H1 (cell line): ENCODE measurements at regions not wholly inside any gene's neighbourhood (a gene's known extent, or its start where the extent isn't known, plus 50 kb on each side); places are given as distances from the start of the nearest gene placed in this dataset.
A peak's percentile ranks its signal among the peaks of the same experiment; 100 is the strongest.

Source experiments
- CTCF ChIA-PET: fragments of 300-600 bp; sonication (Branson Sonifier 250); formaldehyde crosslinking; loops from one replicate; lab custom pipeline; 2021; ENCODE audit not compliant: partially characterized antibody; lab: Charles Lee
- POLR2A ChIA-PET: fragments of 300-600 bp; sonication (Branson Sonifier 250); formaldehyde crosslinking; loops from one replicate; lab custom pipeline; 2021; ENCODE audit warnings: inconsistent platforms; ENCODE audit not compliant: partially characterized antibody; lab: Charles Lee
- DNase-seq, 2 experiments: peaks; one replicate each; pipeline versions ENCODE4 v3.0.0 to v3.0.0-alpha.2; 2010 to 2022; ENCODE audit warnings: low spot score in 2 of 2, low read depth in 1 of 2, mixed read lengths in 1 of 2
- FAIRE-seq: peaks from 2 replicates; lab custom pipeline; 2011; peaks lifted over from hg19 to GRCh38; lab: Jason Lieb, UNC
- H2AFZ ChIP-seq: 2 replicates; pipeline ENCODE4 v1.8.1; 2012; ENCODE audit warnings: low read length, inconsistent platforms
- H2AK5ac ChIP-seq: 2 replicates; pipeline ENCODE4 v1.6.1; 2013; ENCODE audit warnings: low read depth, low read length
- H2BK120ac ChIP-seq: replicated peaks from 2 replicates; pipeline ENCODE3; 2013; ENCODE audit warnings: low read depth, low read length, inconsistent platforms
- H2BK12ac ChIP-seq: 2 replicates; pipeline ENCODE4 v1.6.1; 2013; ENCODE audit warnings: low read depth, low read length
- H2BK15ac ChIP-seq: 2 replicates; pipeline ENCODE4 v1.6.1; 2013; ENCODE audit warnings: low read length
- H2BK20ac ChIP-seq: 2 replicates; pipeline ENCODE4 v1.6.1; 2013; ENCODE audit warnings: low read length
- H2BK5ac ChIP-seq: 2 replicates; pipeline ENCODE4 v1.6.1; 2013; ENCODE audit warnings: low read depth, low read length
- H3K14ac ChIP-seq: 2 replicates; pipeline ENCODE4 v1.6.1; 2013; ENCODE audit warnings: inconsistent platforms; ENCODE audit not compliant: insufficient read length
- H3K18ac ChIP-seq: 2 replicates; pipeline ENCODE4 v1.6.1; 2013; ENCODE audit warnings: low read length; ENCODE audit errors: extremely low read depth
- H3K23ac ChIP-seq: 2 replicates; pipeline ENCODE4 v1.6.1; 2013; ENCODE audit warnings: inconsistent platforms; ENCODE audit not compliant: insufficient read length
- H3K23me2 ChIP-seq: 2 replicates; pipeline ENCODE4 v1.6.1; 2013; ENCODE audit warnings: low read depth, low read length
- H3K27ac ChIP-seq: 2 replicates; pipeline ENCODE4 v1.6.1; 2011; ENCODE audit warnings: low read depth, low read length, inconsistent platforms
- H3K27me3 ChIP-seq, 4 experiments: replicated peaks in 1 of 4; 1 replicate in 1 of 4; 2 replicates in 3 of 4; pipeline versions ENCODE4 v1.6.1 to v1.8.1; 2011 to 2013; ENCODE audit warnings: low read length in 3 of 4, mild to moderate bottlenecking in 3 of 4, inconsistent platforms in 2 of 4, mixed read lengths in 2 of 4, moderate library complexity in 1 of 4; ENCODE audit not compliant: control insufficient read depth in 3 of 4, insufficient read depth in 3 of 4; ENCODE audit errors: extremely low read depth in 1 of 4
- H3K36me3 ChIP-seq, 4 experiments: 2 replicates each; pipeline versions ENCODE4 v1.6.1 to v1.8.1; 2011 to 2013; ENCODE audit warnings: mild to moderate bottlenecking in 4 of 4, low read length in 3 of 4, moderate library complexity in 2 of 4, control low read depth in 1 of 4, inconsistent platforms in 1 of 4; ENCODE audit not compliant: insufficient read depth in 4 of 4, control insufficient read depth in 2 of 4
- H3K4ac ChIP-seq: replicated peaks from 2 replicates; pipeline ENCODE3; 2013; ENCODE audit warnings: low read length, low read depth, mixed read lengths, inconsistent platforms; ENCODE audit not compliant: insufficient read length
- H3K4me1 ChIP-seq, 4 experiments: replicated peaks in 1 of 4; 1 replicate in 1 of 4; 2 replicates in 3 of 4; pipeline versions ENCODE4 v1.6.1 to v1.8.1; 2011 to 2013; ENCODE audit warnings: low read length in 3 of 4, inconsistent platforms in 2 of 4, mixed read lengths in 1 of 4; ENCODE audit not compliant: insufficient read depth in 4 of 4, control insufficient read depth in 3 of 4
- H3K4me2 ChIP-seq, 2 experiments: 2 replicates each; pipeline versions ENCODE4 v1.6.1 to v1.8.1; 2011 to 2013; ENCODE audit warnings: low read depth in 2 of 2, low read length in 2 of 2, control low read depth in 1 of 2, inconsistent platforms in 1 of 2, mild to moderate bottlenecking in 1 of 2; ENCODE audit not compliant: insufficient read depth in 1 of 2
- H3K4me3 ChIP-seq, 4 experiments: fragments of 200-600, 300-600 bp in 1 of 4; sonication (generic), shearing (Covaris generic), sonication (Bioruptor Twin) in 1 of 4; 2 replicates each; pipeline versions ENCODE4 v1.5.1 to v1.8.1; 2011 to 2016; ENCODE audit warnings: low read length in 4 of 4, low read depth in 3 of 4, control low read depth in 2 of 4, inconsistent platforms in 2 of 4, mild to moderate bottlenecking in 2 of 4, mixed read lengths in 1 of 4, moderate library complexity in 1 of 4; ENCODE audit not compliant: insufficient read depth in 2 of 4; ENCODE audit errors: extremely low read depth in 1 of 4
- H3K56ac ChIP-seq: replicated peaks from 2 replicates; pipeline ENCODE3; 2013; ENCODE audit warnings: low read depth, mild to moderate bottlenecking, mixed read lengths, low read length, inconsistent platforms; ENCODE audit not compliant: insufficient read length
- H3K79me1 ChIP-seq: 2 replicates; pipeline ENCODE4 v1.6.1; 2013; ENCODE audit warnings: low read depth, low read length, control low read depth
- H3K79me2 ChIP-seq, 2 experiments: 2 replicates each; pipeline versions ENCODE4 v1.6.1 to v1.8.1; 2012 to 2013; ENCODE audit warnings: low read length in 2 of 2, mild to moderate bottlenecking in 2 of 2, inconsistent platforms in 1 of 2; ENCODE audit not compliant: insufficient read depth in 2 of 2, control insufficient read depth in 1 of 2
- H3K9ac ChIP-seq, 4 experiments: replicated peaks in 1 of 4; 1 replicate in 1 of 4; 2 replicates in 3 of 4; pipeline versions ENCODE4 v1.6.1 to v1.8.1; 2011 to 2013; ENCODE audit warnings: low read depth in 3 of 4, low read length in 3 of 4, control low read depth in 2 of 4, mild to moderate bottlenecking in 2 of 4, moderate library complexity in 2 of 4, inconsistent platforms in 1 of 4; ENCODE audit errors: extremely low read depth in 1 of 4
- H3K9me3 ChIP-seq, 2 experiments: 2 replicates each; pipeline versions ENCODE4 v1.6.1 to v1.8.1; 2012 to 2013; ENCODE audit warnings: mild to moderate bottlenecking in 2 of 2, moderate library complexity in 2 of 2, control low read depth in 1 of 2, inconsistent platforms in 1 of 2, low read depth in 1 of 2, low read length in 1 of 2, mixed read lengths in 1 of 2; ENCODE audit not compliant: insufficient read depth in 2 of 2
- H4K20me1 ChIP-seq, 2 experiments: replicated peaks in 1 of 2; 2 replicates each; pipeline versions ENCODE3 to v1.8.1; 2011 to 2013; ENCODE audit warnings: inconsistent platforms in 2 of 2, low read length in 2 of 2, mild to moderate bottlenecking in 1 of 2; ENCODE audit not compliant: insufficient read depth in 2 of 2, control insufficient read depth in 1 of 2
- H4K5ac ChIP-seq: 2 replicates; pipeline ENCODE4 v1.6.1; 2013; ENCODE audit warnings: low read length, low read depth, mixed read lengths, inconsistent platforms; ENCODE audit not compliant: insufficient read length
- H4K8ac ChIP-seq: 2 replicates; pipeline ENCODE4 v1.8.0; 2013; ENCODE audit warnings: mild to moderate bottlenecking, moderate library complexity, low read length, inconsistent platforms; ENCODE audit not compliant: insufficient read depth; ENCODE audit errors: extremely low read depth
- H4K91ac ChIP-seq: replicated peaks from 2 replicates; pipeline ENCODE3; 2013; ENCODE audit warnings: low read length, mixed read lengths, inconsistent platforms; ENCODE audit not compliant: insufficient read length
- ATF2 ChIP-seq: IDR thresholded peaks from 2 replicates; pipeline ENCODE4 v1.6.1; 2012; ENCODE audit warnings: low read length, inconsistent platforms
- EGR1 ChIP-seq: IDR thresholded peaks from 2 replicates; pipeline ENCODE4 v1.6.1; 2011; ENCODE audit warnings: low read depth, low read length, borderline replicate concordance
- EZH2 ChIP-seq: fragments of 200-600 bp; sonication (generic); IDR thresholded peaks from 2 replicates; pipeline ENCODE4 v1.7.1; 2012; ENCODE audit warnings: low read depth, mild to moderate bottlenecking, moderate library complexity, low read length, inconsistent platforms; ENCODE audit not compliant: severe bottlenecking
- MAFK ChIP-seq: IDR thresholded peaks from 2 replicates; pipeline ENCODE4 v1.6.1; 2012; ENCODE audit warnings: low read depth, mild to moderate bottlenecking, improper control_type of control experiment, low read length
- POLR2A ChIP-seq, 2 experiments: IDR thresholded peaks; 1 replicate in 1 of 2; 2 replicates in 1 of 2; pipeline ENCODE4 v1.6.1; 2011; ENCODE audit warnings: low read depth in 2 of 2, low read length in 2 of 2, mild to moderate bottlenecking in 2 of 2; ENCODE audit errors: control extremely low read depth in 1 of 2
- POU5F1 ChIP-seq: IDR thresholded peaks from 2 replicates; pipeline ENCODE4 v1.6.1; 2011; ENCODE audit warnings: low read depth, mild to moderate bottlenecking, low read length, moderate library complexity
- RFX5 ChIP-seq: IDR thresholded peaks from 2 replicates; pipeline ENCODE4 v1.6.1; 2011; ENCODE audit warnings: low read depth, low read length, improper control_type of control experiment, borderline replicate concordance
- RNF2 ChIP-seq: fragments of 200-900, 300-1000 bp; sonication (generic); IDR thresholded peaks from 2 replicates; pipeline ENCODE4 v1.7.1; 2016; ENCODE audit warnings: borderline replicate concordance, low read depth, mild to moderate bottlenecking, antibody characterized with exemption, low read length; ENCODE audit not compliant: poor library complexity, severe bottlenecking; ENCODE audit errors: missing control alignments
- SIN3A ChIP-seq, 2 experiments: IDR thresholded peaks in 1 of 2; conservative IDR thresholded peaks in 1 of 2; 2 replicates each; pipeline ENCODE4 v1.6.1; 2011 to 2012; ENCODE audit warnings: low read length in 2 of 2, improper control_type of control experiment in 1 of 2, low read depth in 1 of 2, mild to moderate bottlenecking in 1 of 2
- SRF ChIP-seq: IDR thresholded peaks from 2 replicates; pipeline ENCODE4 v1.6.1; 2011; ENCODE audit warnings: mild to moderate bottlenecking, low read depth, low read length, moderate library complexity
- TCF12 ChIP-seq: IDR thresholded peaks from 2 replicates; pipeline ENCODE4 v1.6.1; 2011; ENCODE audit warnings: low read depth, mild to moderate bottlenecking, low read length
- USF2 ChIP-seq: IDR thresholded peaks from 2 replicates; pipeline ENCODE4 v1.6.1; 2011; ENCODE audit warnings: low read length, improper control_type of control experiment
- WGBS, 2 experiments: shearing (Covaris generic) in 1 of 2; methylation state at CpG; one replicate each; pipeline versions ENCODE4 v1.1.6 to v1.1.7; 2013 to 2015; ENCODE audit warnings: low lambda C conversion rate in 2 of 2, mixed read lengths in 2 of 2, inconsistent platforms in 1 of 2, low coverage in 1 of 2, missing lambda C conversion rate in 1 of 2; ENCODE audit not compliant: insufficient replicate concordance in 2 of 2, insufficient coverage in 1 of 2, insufficient read length in 1 of 2; ENCODE audit errors: extremely low coverage in 1 of 2, missing lambda C conversion rate in 1 of 2; 5-methylcytosine and 5-hydroxymethylcytosine counted together

- Histone ChIP-seq H4K20me1 (no peaks in the 10 kb centered on the region), H3K79me1 (no peaks in the 10 kb centered on the region), H4K91ac (no peak overlapping the region), H3K27ac (peak overlapping the region; percentile 55), H3K4me3 (no peak overlapping the region), H3K36me3 (no peaks in the 10 kb centered on the region), H4K8ac (peak overlapping the region; percentile 2; the same call in 1 of the 2 replicates), H2AFZ (peak overlapping the region; percentile 14; the same call in 1 of the 2 replicates), H3K23ac (no peak overlapping the region), H3K23me2 (no peaks in the 10 kb centered on the region), H4K5ac (no peak overlapping the region), H2BK15ac (no peak overlapping the region), H3K27me3 (no peaks in the 10 kb centered on the region), H2BK120ac (no peak overlapping the region), H3K14ac (peak overlapping the region; percentile 48), H3K9ac (no peak overlapping the region), H3K79me2 (no peaks in the 10 kb centered on the region), H3K4ac (no peak overlapping the region), H3K9me3 (no peaks in the 10 kb centered on the region), H3K4me1 (peaks cover 0 to 9% (median 2%) of the 10 kb centered on the region in 4 experiments; a peak in 2 of 7 replicates), H2AK5ac (no peak overlapping the region), H2BK5ac (no peak overlapping the region), H3K56ac (no peak overlapping the region), H3K18ac (no peak overlapping the region), H2BK12ac (no peak overlapping the region), H2BK20ac (no peak overlapping the region), H3K4me2 (no peak overlapping the region; a peak in 1 of 4 replicates)
- FAIRE-seq, result no peak
- ChIA-PET POLR2A (no interaction called here), CTCF (no interaction called here)
- no peak for DNase-seq
- 79% methylated on average over 2 of the region's 2 CpGs; no CpG with 5 or more reads in 1 of the 2 experiments for WGBS, 2 experiments
- TF ChIP-seq TCF12 (no peak), POLR2A (IDR thresholded peaks at IDR 0.05; ENCODE audit: control extremely low read depth in 1 of 2, low read depth in 2 of 2, low read length in 2 of 2) (no peak), POU5F1 (no peak), ATF2 (no peak), RNF2 (no peak), SIN3A (conservative IDR thresholded peaks at IDR 0.05 in 1 of 2, IDR thresholded peaks at IDR 0.05 in 1 of 2; ENCODE audit: low read depth in 1 of 2, low read length in 2 of 2) (no peak), MAFK (no peak), EGR1 (no peak), RFX5 (no peak), EZH2 (no peak), SRF (no peak), USF2 (no peak)
These were observed 1051.7 kb downstream of the C4orf33 start for GRCh38 chr4:130147641-130148040.
